ENCODE measurements at regions not wholly inside any gene's neighbourhood (a gene's known extent, or its start where the extent isn't known, plus 50 kb on each side); places are given as distances from the start of the nearest gene placed in this dataset.

- Mint-ChIP-seq H3K36me3 (ENCODE audit: low read depth, unreplicated experiment) (no peaks in the 10 kb centered on the region), H3K4me3 (ENCODE audit: unreplicated experiment) (no peak overlapping the region), H3K4me1 (ENCODE audit: low read depth, unreplicated experiment) (no peaks in the 10 kb centered on the region), H3K27me3 (ENCODE audit: low read depth, unreplicated experiment) (peaks cover 4% of the 10 kb centered on the region), H3K27ac (ENCODE audit: unreplicated experiment) (no peak overlapping the region), H3K9me3 (ENCODE audit: unreplicated experiment) (peaks cover 7% of the 10 kb centered on the region)
- Histone ChIP-seq H3K9ac (ENCODE audit: low read length) (no peak overlapping the region), H3K79me2 (ENCODE audit: insufficient read depth, low read length) (no peaks in the 10 kb centered on the region), H3K27ac (ENCODE audit: low read depth, low read length) (no peak overlapping the region), H3K27me3 (ENCODE audit: insufficient read depth, low read length) (no peaks in the 10 kb centered on the region), H3K4me3 (ENCODE audit: insufficient read depth, low read depth, low read length) (no peak overlapping the region), H2AFZ (ENCODE audit: low read depth, low read length) (peak overlapping the region; percentile 14), H4K20me1 (ENCODE audit: insufficient read depth, low read length) (no peaks in the 10 kb centered on the region), H3K4me2 (ENCODE audit: low read length) (no peak overlapping the region), H3K4me1 (ENCODE audit: insufficient read depth, low read length) (no peaks in the 10 kb centered on the region), H3K36me3 (ENCODE audit: insufficient read depth, low read length) (no peaks in the 10 kb centered on the region), H3K9me3 (ENCODE audit: insufficient read depth, low read depth, low read length) (no peaks in the 10 kb centered on the region)
- FAIRE-seq (no peak), DNase-seq (ENCODE audit: low read depth) (peak; percentile 37)
- no peak for TF ChIP-seq EZH2 (IDR thresholded peaks at IDR 0.05; ENCODE audit: insufficient read depth, low read length)
- no peak for TF ChIP-seq CTCF (IDR thresholded peaks at IDR 0.05; ENCODE audit: insufficient read depth, low read depth, low read length)
These were observed 111.8 kb upstream of the GAREM1 start for GRCh38 chr18:32582455-32582854.

- Histone ChIP-seq H3K4me3 (ENCODE audit: insufficient read depth, low read depth, low read length) (no peak overlapping the region), H3K4me2 (ENCODE audit: low read length) (no peak overlapping the region), H3K36me3 (ENCODE audit: insufficient read depth, low read length) (no peaks in the 10 kb centered on the region), H3K9ac (ENCODE audit: low read length) (no peak overlapping the region), H3K27ac (ENCODE audit: low read depth, low read length) (no peak overlapping the region), H3K79me2 (ENCODE audit: insufficient read depth, low read length) (no peaks in the 10 kb centered on the region), H4K20me1 (ENCODE audit: insufficient read depth, low read length) (no peaks in the 10 kb centered on the region), H3K4me1 (ENCODE audit: insufficient read depth, low read length) (no peaks in the 10 kb centered on the region), H3K9me3 (ENCODE audit: insufficient read depth, low read depth, low read length) (no peaks in the 10 kb centered on the region), H3K27me3 (ENCODE audit: insufficient read depth, low read length) (no peaks in the 10 kb centered on the region), H2AFZ (ENCODE audit: low read depth, low read length) (no peak overlapping the region)
- no peak overlapping the region for H3K4me3 Mint-ChIP-seq (ENCODE audit: unreplicated experiment)
- DNase-seq (ENCODE audit: low read depth), result no peak
- no peaks in the 10 kb centered on the region for H3K4me1 Mint-ChIP-seq (ENCODE audit: low read depth, unreplicated experiment)
- FAIRE-seq, result no peak
- TF ChIP-seq CTCF (IDR thresholded peaks at IDR 0.05; ENCODE audit: insufficient read depth, low read depth, low read length) (no peak), EZH2 (IDR thresholded peaks at IDR 0.05; ENCODE audit: insufficient read depth, low read length) (no peak)
- peaks cover 3% of the 10 kb centered on the region for H3K9me3 Mint-ChIP-seq (ENCODE audit: unreplicated experiment)
- H3K36me3 Mint-ChIP-seq (ENCODE audit: low read depth, unreplicated experiment), result no peaks in the 10 kb centered on the region
- H3K27ac Mint-ChIP-seq (ENCODE audit: unreplicated experiment), result no peak overlapping the region
- H3K27me3 Mint-ChIP-seq (ENCODE audit: low read depth, unreplicated experiment), result no peaks in the 10 kb centered on the region
These were observed 106.9 kb upstream of the GAREM1 start for GRCh38 chr18:32577561-32577960.

GRCh38 chr18:32576296-32576916 is 105.7 kb upstream of the GAREM1 start:
- Histone ChIP-seq H3K4me3 (ENCODE audit: insufficient read depth, low read depth, low read length) (no peak overlapping the region), H4K20me1 (ENCODE audit: insufficient read depth, low read length) (no peaks in the 10 kb centered on the region), H3K9ac (ENCODE audit: low read length) (no peak overlapping the region), H3K27ac (ENCODE audit: low read depth, low read length) (no peak overlapping the region), H3K4me2 (ENCODE audit: low read length) (peak overlapping the region; percentile 64), H3K9me3 (ENCODE audit: insufficient read depth, low read depth, low read length) (no peaks in the 10 kb centered on the region), H3K4me1 (ENCODE audit: insufficient read depth, low read length) (no peaks in the 10 kb centered on the region), H3K36me3 (ENCODE audit: insufficient read depth, low read length) (no peaks in the 10 kb centered on the region), H2AFZ (ENCODE audit: low read depth, low read length) (peak overlapping the region; percentile 47), H3K27me3 (ENCODE audit: insufficient read depth, low read length) (no peaks in the 10 kb centered on the region), H3K79me2 (ENCODE audit: insufficient read depth, low read length) (no peaks in the 10 kb centered on the region)
- H3K4me3 Mint-ChIP-seq (ENCODE audit: unreplicated experiment), result no peak overlapping the region
- H3K36me3 Mint-ChIP-seq (ENCODE audit: low read depth, unreplicated experiment), result no peaks in the 10 kb centered on the region
- peak; percentile 10 for DNase-seq (ENCODE audit: low read depth)
- TF ChIP-seq CTCF (IDR thresholded peaks at IDR 0.05; ENCODE audit: insufficient read depth, low read depth, low read length) (peak; percentile 39), EZH2 (IDR thresholded peaks at IDR 0.05; ENCODE audit: insufficient read depth, low read length) (no peak)
- FAIRE-seq, result no peak
- peaks cover 3% of the 10 kb centered on the region for H3K9me3 Mint-ChIP-seq (ENCODE audit: unreplicated experiment)
- H3K4me1 Mint-ChIP-seq (ENCODE audit: low read depth, unreplicated experiment), result no peaks in the 10 kb centered on the region
- no peak overlapping the region for H3K27ac Mint-ChIP-seq (ENCODE audit: unreplicated experiment)
- H3K27me3 Mint-ChIP-seq (ENCODE audit: low read depth, unreplicated experiment), result no peaks in the 10 kb centered on the region

Data from astrocyte (in vitro differentiated cells and primary cell).